Astrocyte (in vitro differentiated cells and primary cell): ENCODE measurements at regions not wholly inside any gene's neighbourhood (a gene's known extent, or its start where the extent isn't known, plus 50 kb on each side); places are given as distances from the start of the nearest gene placed in this dataset.

Source experiments
- DNase-seq: peaks from one replicate; pipeline ENCODE4 v3.0.0-alpha.2; 2010; ENCODE audit warnings: low read depth
- FAIRE-seq: peaks from 2 replicates; lab custom pipeline; 2011; peaks lifted over from hg19 to GRCh38; lab: Jason Lieb, UNC
- H2AFZ ChIP-seq: 2 replicates; pipeline ENCODE4 v1.6.0; 2012; ENCODE audit warnings: low read depth, low read length, inconsistent platforms
- H3K27ac ChIP-seq: 2 replicates; pipeline ENCODE4 v1.5.1; 2011; ENCODE audit warnings: low read depth, low read length, inconsistent platforms
- H3K27me3 ChIP-seq: 2 replicates; pipeline ENCODE4 v1.6.0; 2011; ENCODE audit warnings: low read length, inconsistent platforms; ENCODE audit not compliant: insufficient read depth
- H3K36me3 ChIP-seq: 2 replicates; pipeline ENCODE4 v1.5.1; 2011; ENCODE audit warnings: low read length, inconsistent platforms; ENCODE audit not compliant: insufficient read depth
- H3K4me1 ChIP-seq: 2 replicates; pipeline ENCODE4 v1.5.1; 2011; ENCODE audit warnings: low read length, inconsistent platforms; ENCODE audit not compliant: insufficient read depth
- H3K4me2 ChIP-seq: 2 replicates; pipeline ENCODE4 v1.6.0; 2012; ENCODE audit warnings: low read length, inconsistent platforms
- H3K4me3 ChIP-seq: 2 replicates; pipeline ENCODE4 v1.5.1; 2011; ENCODE audit warnings: low read depth, mild to moderate bottlenecking, low read length, inconsistent platforms; ENCODE audit not compliant: insufficient read depth
- H3K79me2 ChIP-seq: 2 replicates; pipeline ENCODE4 v1.6.0; 2012; ENCODE audit warnings: mild to moderate bottlenecking, low read length, inconsistent platforms; ENCODE audit not compliant: insufficient read depth
- H3K9ac ChIP-seq: 2 replicates; pipeline ENCODE4 v1.6.0; 2012; ENCODE audit warnings: mild to moderate bottlenecking, low read length, inconsistent platforms
- H3K9me3 ChIP-seq: 2 replicates; pipeline ENCODE4 v1.5.1; 2012; ENCODE audit warnings: low read depth, mild to moderate bottlenecking, low read length, inconsistent platforms; ENCODE audit not compliant: insufficient read depth
- H4K20me1 ChIP-seq: 2 replicates; pipeline ENCODE4 v1.6.0; 2012; ENCODE audit warnings: low read length, inconsistent platforms; ENCODE audit not compliant: insufficient read depth
- H3K27ac Mint-ChIP-seq: one replicate; pipeline ENCODE4 v1.8.0; 2021; ENCODE audit warnings: mild to moderate bottlenecking, mixed read lengths; ENCODE audit not compliant: unreplicated experiment
- H3K27me3 Mint-ChIP-seq: one replicate; pipeline ENCODE4 v1.8.0; 2021; ENCODE audit warnings: low read depth, mixed read lengths; ENCODE audit not compliant: unreplicated experiment
- H3K36me3 Mint-ChIP-seq: one replicate; pipeline ENCODE4 v1.8.0; 2021; ENCODE audit warnings: low read depth, mixed read lengths; ENCODE audit not compliant: unreplicated experiment
- H3K4me1 Mint-ChIP-seq: one replicate; pipeline ENCODE4 v1.8.0; 2021; ENCODE audit warnings: low read depth, mixed read lengths; ENCODE audit not compliant: unreplicated experiment
- H3K4me3 Mint-ChIP-seq: one replicate; pipeline ENCODE4 v1.8.0; 2021; ENCODE audit warnings: mild to moderate bottlenecking, moderate library complexity, mixed read lengths; ENCODE audit not compliant: unreplicated experiment
- H3K9me3 Mint-ChIP-seq: one replicate; pipeline ENCODE4 v1.8.0; 2021; ENCODE audit warnings: mild to moderate bottlenecking, mixed read lengths; ENCODE audit not compliant: unreplicated experiment
- EZH2 ChIP-seq: IDR thresholded peaks from 2 replicates; pipeline ENCODE4 v1.6.1; 2012; ENCODE audit warnings: mild to moderate bottlenecking, low read length, inconsistent platforms; ENCODE audit not compliant: insufficient read depth
- TF ChIP-seq, protein P1 (sequence below): IDR thresholded peaks from 2 replicates; pipeline ENCODE4 v1.5.1; 2011; ENCODE audit warnings: low read depth, mild to moderate bottlenecking, inconsistent platforms, low read length, moderate library complexity; ENCODE audit not compliant: insufficient read depth

GRCh38 chr5:163645421-163646416, 140.3 kb downstream of the MAT2B start:
- H4K20me1 ChIP-seq: no peaks in the 10 kb centered on the region
- H3K79me2 ChIP-seq: no peaks in the 10 kb centered on the region
- no peak overlapping the region for H2AFZ ChIP-seq
- H3K27ac ChIP-seq: no peak overlapping the region
- H3K27me3 ChIP-seq: no peaks in the 10 kb centered on the region
- no peaks in the 10 kb centered on the region for H3K36me3 ChIP-seq
- no peak overlapping the region for H3K9ac ChIP-seq
- H3K4me2 ChIP-seq: no peak overlapping the region
- no peaks in the 10 kb centered on the region for H3K4me1 Mint-ChIP-seq
- TF ChIP-seq, protein P1, sequence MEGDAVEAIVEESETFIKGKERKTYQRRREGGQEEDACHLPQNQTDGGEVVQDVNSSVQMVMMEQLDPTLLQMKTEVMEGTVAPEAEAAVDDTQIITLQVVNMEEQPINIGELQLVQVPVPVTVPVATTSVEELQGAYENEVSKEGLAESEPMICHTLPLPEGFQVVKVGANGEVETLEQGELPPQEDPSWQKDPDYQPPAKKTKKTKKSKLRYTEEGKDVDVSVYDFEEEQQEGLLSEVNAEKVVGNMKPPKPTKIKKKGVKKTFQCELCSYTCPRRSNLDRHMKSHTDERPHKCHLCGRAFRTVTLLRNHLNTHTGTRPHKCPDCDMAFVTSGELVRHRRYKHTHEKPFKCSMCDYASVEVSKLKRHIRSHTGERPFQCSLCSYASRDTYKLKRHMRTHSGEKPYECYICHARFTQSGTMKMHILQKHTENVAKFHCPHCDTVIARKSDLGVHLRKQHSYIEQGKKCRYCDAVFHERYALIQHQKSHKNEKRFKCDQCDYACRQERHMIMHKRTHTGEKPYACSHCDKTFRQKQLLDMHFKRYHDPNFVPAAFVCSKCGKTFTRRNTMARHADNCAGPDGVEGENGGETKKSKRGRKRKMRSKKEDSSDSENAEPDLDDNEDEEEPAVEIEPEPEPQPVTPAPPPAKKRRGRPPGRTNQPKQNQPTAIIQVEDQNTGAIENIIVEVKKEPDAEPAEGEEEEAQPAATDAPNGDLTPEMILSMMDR: no peak
- no peak for TF ChIP-seq EZH2
- no peaks in the 10 kb centered on the region for H3K27me3 Mint-ChIP-seq
- no peak overlapping the region for H3K27ac Mint-ChIP-seq
- H3K9me3 Mint-ChIP-seq: no peaks in the 10 kb centered on the region
- no peak overlapping the region for H3K4me3 ChIP-seq
- no peaks in the 10 kb centered on the region for H3K36me3 Mint-ChIP-seq
- no peaks in the 10 kb centered on the region for H3K4me1 ChIP-seq
- no peak overlapping the region for H3K4me3 Mint-ChIP-seq
- H3K9me3 ChIP-seq: no peaks in the 10 kb centered on the region
- FAIRE-seq (no peak), DNase-seq (no peak)

- no peak overlapping the region for H3K4me3 Mint-ChIP-seq
- no peaks in the 10 kb centered on the region for H3K9me3 Mint-ChIP-seq
- H3K27ac Mint-ChIP-seq: no peak overlapping the region
- H3K4me1 Mint-ChIP-seq: no peaks in the 10 kb centered on the region
- H3K4me1 ChIP-seq: no peaks in the 10 kb centered on the region
- H4K20me1 ChIP-seq: no peaks in the 10 kb centered on the region
- H3K27me3 Mint-ChIP-seq: no peaks in the 10 kb centered on the region
- H3K27ac ChIP-seq: no peak overlapping the region
- H3K79me2 ChIP-seq: no peaks in the 10 kb centered on the region
- no peaks in the 10 kb centered on the region for H3K27me3 ChIP-seq
- FAIRE-seq (no peak), DNase-seq (peak; percentile 39)
- H3K9ac ChIP-seq: no peak overlapping the region
- no peak overlapping the region for H2AFZ ChIP-seq
- no peaks in the 10 kb centered on the region for H3K9me3 ChIP-seq
- H3K36me3 ChIP-seq: no peaks in the 10 kb centered on the region
- TF ChIP-seq EZH2: no peak
- TF ChIP-seq, protein P1: no peak
- H3K36me3 Mint-ChIP-seq: no peaks in the 10 kb centered on the region
- H3K4me3 ChIP-seq: no peak overlapping the region
- no peak overlapping the region for H3K4me2 ChIP-seq
These were observed 144.1 kb downstream of the MAT2B start for GRCh38 chr5:163649514-163649913.

DNA sequence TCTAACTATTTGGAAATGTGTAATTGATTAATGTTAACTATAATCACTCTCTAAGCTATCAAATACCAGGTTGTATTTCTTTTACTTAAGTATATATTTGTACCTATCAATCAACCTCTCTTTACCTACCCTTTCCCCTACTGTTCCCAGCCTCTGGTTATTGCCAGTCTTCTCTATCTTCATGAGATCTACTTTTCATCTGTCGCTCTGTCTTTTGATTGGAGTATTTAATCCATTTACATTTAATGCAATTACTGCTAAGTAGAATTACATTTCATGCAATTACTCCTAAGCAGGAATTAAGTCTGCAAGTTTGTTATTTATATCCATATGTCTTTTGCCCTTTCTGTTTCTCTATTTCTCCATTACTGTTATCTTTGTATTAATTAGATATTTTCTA, 148.1 kb downstream of the MAT2B start:
- Histone ChIP-seq H3K27me3 (no peaks in the 10 kb centered on the region), H3K79me2 (no peaks in the 10 kb centered on the region), H3K27ac (no peak overlapping the region), H3K9me3 (no peaks in the 10 kb centered on the region), H3K36me3 (no peaks in the 10 kb centered on the region), H2AFZ (no peak overlapping the region), H3K4me2 (no peak overlapping the region), H3K4me1 (no peaks in the 10 kb centered on the region), H3K9ac (no peak overlapping the region), H3K4me3 (no peak overlapping the region), H4K20me1 (no peaks in the 10 kb centered on the region)
- no peak for TF ChIP-seq EZH2
- TF ChIP-seq, protein P1: no peak
- DNase-seq (no peak), FAIRE-seq (no peak)
- Mint-ChIP-seq H3K36me3 (no peaks in the 10 kb centered on the region), H3K4me1 (no peaks in the 10 kb centered on the region), H3K27ac (no peak overlapping the region), H3K9me3 (no peaks in the 10 kb centered on the region), H3K4me3 (no peak overlapping the region), H3K27me3 (no peaks in the 10 kb centered on the region)
